Testis (tissue), 2 donors: ENCODE measurements at regions not wholly inside any gene's neighbourhood (a gene's known extent, or its start where the extent isn't known, plus 50 kb on each side); places are given as distances from the start of the nearest gene placed in this dataset.
A peak's percentile ranks its signal among the peaks of the same experiment; 100 is the strongest.

Source experiments
- DNase-seq: peaks from one replicate; pipeline ENCODE4 v3.0.0-alpha.2; 2019
- H3K27ac ChIP-seq, 2 donors: fragments of 200-600 bp; sonication (generic); one replicate each; pipeline ENCODE4 v1.5.1; 2019
- H3K27me3 ChIP-seq: fragments of 200-600 bp; sonication (generic); one replicate; pipeline ENCODE4 v1.5.1; 2019
- H3K36me3 ChIP-seq: fragments of 200-600 bp; sonication (generic); one replicate; pipeline ENCODE4 v1.5.1; 2017; ENCODE audit warnings: low read depth; ENCODE audit errors: missing control alignments
- H3K4me1 ChIP-seq: fragments of 200-600 bp; sonication (generic); one replicate; pipeline ENCODE4 v1.5.1; 2019
- H3K4me3 ChIP-seq, 2 donors: fragments of 200-600 bp; sonication (generic); one replicate each; pipeline ENCODE4 v1.5.1; 2017 to 2019
- H3K9me3 ChIP-seq: fragments of 200-600 bp; sonication (generic); one replicate; pipeline ENCODE4 v1.5.1; 2017
- POLR2A ChIP-seq: fragments of 450-650 bp; IDR thresholded peaks from one replicate; pipeline ENCODE4 v1.6.1; 2017; ENCODE audit warnings: antibody characterized with exemption, mild to moderate bottlenecking, moderate library complexity
- WGBS, 2 donors: methylation state at CpG; one replicate each; pipeline ENCODE4 v1.1.5; 2018; 5-methylcytosine and 5-hydroxymethylcytosine counted together
- intact Hi-C: fragments of 100-400 bp; cut with DNase I; formaldehyde crosslinking; loops from one replicate; pipeline ENCODE4 v1.15.1; 2023; ENCODE audit warnings: low total_unique reads
- TF ChIP-seq, protein P1 (sequence below), 3 experiments: fragments of 450-650 bp in 2 of 3; fragments of 200-600 bp in 1 of 3; sonication (generic) in 1 of 3; IDR thresholded peaks; one replicate each; pipeline ENCODE4 v1.5.1; 2016 to 2019; ENCODE audit warnings: antibody characterized with exemption in 3 of 3, mild to moderate bottlenecking in 2 of 3, moderate library complexity in 1 of 3

DNA sequence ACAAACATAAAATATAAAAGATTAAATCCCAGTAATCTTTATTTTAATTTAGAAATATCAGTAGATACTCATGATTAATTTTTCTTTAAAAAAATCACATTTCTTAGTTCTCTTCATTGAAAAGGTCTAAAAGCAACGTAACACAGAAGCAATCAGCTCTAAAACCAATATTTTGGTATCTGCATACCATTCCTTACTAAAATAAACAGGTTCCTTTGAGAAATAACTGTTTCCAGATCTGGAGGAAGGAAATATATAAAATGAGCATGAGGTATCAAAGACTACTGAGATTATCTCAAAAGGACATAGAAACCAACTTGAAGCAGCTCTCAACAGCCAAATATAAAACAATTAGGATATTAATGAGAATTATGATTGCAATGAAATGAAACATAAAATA, 301.0 kb upstream of the GNAI1 start:
- H3K9me3 ChIP-seq: no peaks in the 10 kb centered on the region
- TF ChIP-seq, protein P1, sequence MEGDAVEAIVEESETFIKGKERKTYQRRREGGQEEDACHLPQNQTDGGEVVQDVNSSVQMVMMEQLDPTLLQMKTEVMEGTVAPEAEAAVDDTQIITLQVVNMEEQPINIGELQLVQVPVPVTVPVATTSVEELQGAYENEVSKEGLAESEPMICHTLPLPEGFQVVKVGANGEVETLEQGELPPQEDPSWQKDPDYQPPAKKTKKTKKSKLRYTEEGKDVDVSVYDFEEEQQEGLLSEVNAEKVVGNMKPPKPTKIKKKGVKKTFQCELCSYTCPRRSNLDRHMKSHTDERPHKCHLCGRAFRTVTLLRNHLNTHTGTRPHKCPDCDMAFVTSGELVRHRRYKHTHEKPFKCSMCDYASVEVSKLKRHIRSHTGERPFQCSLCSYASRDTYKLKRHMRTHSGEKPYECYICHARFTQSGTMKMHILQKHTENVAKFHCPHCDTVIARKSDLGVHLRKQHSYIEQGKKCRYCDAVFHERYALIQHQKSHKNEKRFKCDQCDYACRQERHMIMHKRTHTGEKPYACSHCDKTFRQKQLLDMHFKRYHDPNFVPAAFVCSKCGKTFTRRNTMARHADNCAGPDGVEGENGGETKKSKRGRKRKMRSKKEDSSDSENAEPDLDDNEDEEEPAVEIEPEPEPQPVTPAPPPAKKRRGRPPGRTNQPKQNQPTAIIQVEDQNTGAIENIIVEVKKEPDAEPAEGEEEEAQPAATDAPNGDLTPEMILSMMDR (IDR thresholded peaks at IDR 0.05): no peak
- TF ChIP-seq POLR2A: no peak
- intact Hi-C loops: no loop called here
- no peaks in the 10 kb centered on the region for H3K36me3 ChIP-seq
- H3K4me3 ChIP-seq: no peak overlapping the region
- 90 to 96% methylated on average over 1 of the region's 1 CpG for WGBS, 2 donors
- no peaks in the 10 kb centered on the region for H3K4me1 ChIP-seq
- H3K27me3 ChIP-seq: no peaks in the 10 kb centered on the region
- no peak overlapping the region for H3K27ac ChIP-seq
- no peak for DNase-seq

DNA sequence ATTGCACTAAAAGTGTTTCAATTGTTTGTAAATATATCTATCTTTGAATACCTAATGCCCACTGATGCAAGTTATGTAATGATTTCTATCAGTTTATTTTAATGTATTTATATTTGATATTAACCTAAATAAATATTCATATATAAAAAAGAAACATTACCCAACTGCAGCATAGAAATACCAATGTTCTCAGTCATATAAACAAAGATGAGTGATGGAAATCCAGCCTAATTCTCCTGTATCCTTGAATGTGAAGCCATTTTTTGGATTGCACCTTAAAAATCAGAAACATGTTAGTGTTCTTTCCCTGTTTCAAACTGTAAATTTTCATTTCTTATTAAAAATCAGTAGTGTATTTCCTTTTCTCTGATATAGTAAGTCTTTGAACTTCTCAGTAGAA, 305.8 kb upstream of the GNAI1 start:
- no peak overlapping the region for H3K4me3 ChIP-seq
- H3K36me3 ChIP-seq: no peaks in the 10 kb centered on the region
- no peaks in the 10 kb centered on the region for H3K9me3 ChIP-seq
- no peak overlapping the region for H3K27ac ChIP-seq
- intact Hi-C loops: no loop called here
- DNase-seq: no peak
- no peaks in the 10 kb centered on the region for H3K27me3 ChIP-seq
- TF ChIP-seq, protein P1 (IDR thresholded peaks at IDR 0.05): no peak
- TF ChIP-seq POLR2A: no peak
- H3K4me1 ChIP-seq: no peaks in the 10 kb centered on the region

DNA sequence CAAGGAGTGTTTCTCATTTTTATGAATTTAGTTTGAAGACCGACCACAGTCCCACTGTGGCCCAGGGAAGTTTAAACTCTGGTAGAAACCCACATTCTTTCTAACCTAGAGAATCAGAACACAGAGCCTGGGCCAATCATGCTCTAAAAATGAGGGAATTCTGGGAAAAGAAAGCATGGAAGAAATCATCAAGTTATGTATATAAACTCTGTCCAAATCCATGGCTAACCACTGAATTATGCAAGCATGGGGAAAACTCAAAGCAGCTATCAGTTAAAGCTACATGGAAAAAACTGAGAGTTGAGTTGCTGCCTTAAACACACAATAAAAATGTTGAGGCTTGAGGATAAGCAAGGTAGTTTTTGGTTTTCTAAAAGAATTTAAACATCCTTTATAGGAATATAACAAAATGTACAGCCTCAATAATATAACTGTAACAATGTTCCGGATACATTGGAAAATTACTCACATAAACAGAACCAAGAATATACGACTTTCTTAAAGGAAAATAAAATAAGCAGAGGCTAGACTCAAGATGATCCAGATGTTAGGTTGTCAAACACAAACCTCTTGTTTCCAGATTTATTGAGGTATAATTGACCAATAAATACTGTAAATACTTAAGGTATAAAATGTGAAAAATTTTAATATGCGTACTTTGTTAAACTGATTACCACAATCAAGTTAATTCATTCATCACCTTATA, 311.2 kb upstream of the GNAI1 start:
- intact Hi-C loops: no loop called here
- Histone ChIP-seq H3K4me3 (no peak overlapping the region), H3K36me3 (no peaks in the 10 kb centered on the region), H3K9me3 (no peaks in the 10 kb centered on the region), H3K27me3 (no peaks in the 10 kb centered on the region), H3K27ac (no peak overlapping the region), H3K4me1 (no peaks in the 10 kb centered on the region)
- WGBS, 2 donors: 81 to 92% methylated on average over 4 of the region's 4 CpGs
- no peak for TF ChIP-seq POLR2A
- TF ChIP-seq, protein P1 (IDR thresholded peaks at IDR 0.05): no peak
- no peak for DNase-seq

DNA sequence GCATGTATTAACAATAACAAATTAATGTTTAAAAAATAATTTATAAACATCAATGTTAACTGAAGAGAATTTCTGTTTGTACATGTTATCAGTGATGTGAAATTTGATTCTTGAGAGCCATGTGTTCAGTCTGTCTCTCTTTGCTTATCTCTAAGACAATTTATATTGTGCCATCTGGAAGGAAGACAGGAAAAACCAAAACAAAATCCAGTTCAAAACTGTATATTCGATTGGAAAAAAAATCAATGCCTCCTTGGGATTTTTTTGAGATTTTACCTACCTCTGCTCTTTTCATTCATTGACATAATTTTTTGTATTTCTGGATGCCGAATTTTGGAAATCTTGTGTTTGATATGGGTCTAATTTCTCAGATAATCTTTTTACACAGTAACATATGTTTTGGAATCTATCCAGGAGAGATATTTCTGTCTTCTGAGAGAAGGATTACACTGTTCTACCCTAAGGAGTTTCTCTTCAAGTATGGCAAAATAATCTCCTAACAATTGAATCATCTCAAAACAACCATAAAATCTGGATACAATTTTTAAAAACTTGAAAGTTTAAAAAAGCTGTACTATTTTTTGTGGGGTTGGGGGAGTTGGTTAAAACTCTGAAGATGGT, 311.9 kb upstream of the GNAI1 start:
- no peaks in the 10 kb centered on the region for H3K36me3 ChIP-seq
- no peaks in the 10 kb centered on the region for H3K9me3 ChIP-seq
- intact Hi-C loops: no loop called here
- DNase-seq: no peak
- H3K27me3 ChIP-seq: no peaks in the 10 kb centered on the region
- no peak overlapping the region for H3K27ac ChIP-seq
- no peaks in the 10 kb centered on the region for H3K4me1 ChIP-seq
- WGBS, 2 donors: 43 to 51% methylated on average over 2 of the region's 2 CpGs
- H3K4me3 ChIP-seq: no peak overlapping the region
- no peak for TF ChIP-seq POLR2A
- TF ChIP-seq, protein P1 (IDR thresholded peaks at IDR 0.05): no peak

DNA sequence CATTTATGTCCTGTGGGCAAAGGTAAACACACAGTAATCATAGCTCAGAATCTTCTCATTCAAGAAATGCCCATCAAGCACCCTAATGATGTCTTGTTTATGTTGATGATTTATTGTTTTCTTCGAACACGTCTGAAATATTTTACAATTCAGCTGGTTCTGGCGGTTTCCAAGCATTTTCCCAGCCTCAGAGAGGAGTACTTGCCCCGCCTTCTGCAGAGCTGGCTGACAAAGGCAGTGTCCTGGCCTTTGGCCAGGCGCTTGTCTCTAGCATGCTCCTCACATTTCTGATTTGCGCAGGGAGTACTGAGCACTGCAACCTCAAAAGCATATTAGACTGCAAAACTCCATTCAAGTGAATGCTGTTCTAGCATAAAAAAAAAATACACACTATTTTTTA, 314.2 kb upstream of the GNAI1 start:
- intact Hi-C loops: no loop called here
- Histone ChIP-seq H3K27me3 (no peaks in the 10 kb centered on the region), H3K4me3 (no peak overlapping the region), H3K9me3 (no peaks in the 10 kb centered on the region), H3K27ac (no peak overlapping the region), H3K36me3 (no peaks in the 10 kb centered on the region), H3K4me1 (no peaks in the 10 kb centered on the region)
- WGBS, 2 donors: 25 to 34% methylated on average over 6 of the region's 6 CpGs
- DNase-seq: peak; percentile 79
- TF ChIP-seq, protein P1 (IDR thresholded peaks at IDR 0.05): no peak
- no peak for TF ChIP-seq POLR2A
